GM23338 (cell line): ENCODE measurements at regions not wholly inside any gene's neighbourhood (a gene's known extent, or its start where the extent isn't known, plus 50 kb on each side); places are given as distances from the start of the nearest gene placed in this dataset.

Experiments
- ATAC-seq: fragments of 200-7000 bp; cut with Tn5 transposase; 3 replicates; pipeline ENCODE4 v1.9.1; 2020
- DNase-seq: peaks from one replicate; pipeline ENCODE4 v3.0.0-alpha.2; 2015; ENCODE audit warnings: low spot score
- H2AFZ ChIP-seq: fragments of 200-600 bp; sonication (generic); 2 replicates; pipeline ENCODE4 v1.8.0; 2016; ENCODE audit warnings: antibody characterized with exemption, mild to moderate bottlenecking, moderate library complexity
- H3F3A ChIP-seq: fragments of 200-600 bp; sonication (generic); replicated peaks from 2 replicates; pipeline ENCODE4 v1.8.0; 2017; ENCODE audit warnings: antibody characterized with exemption, mixed run types, low read depth
- H3K27ac ChIP-seq: fragments of 200-600 bp; sonication (generic); 2 replicates; pipeline ENCODE4 v1.6.1; 2016; ENCODE audit warnings: low read depth
- H3K27me3 ChIP-seq: fragments of 200-600 bp; sonication (generic); 2 replicates; pipeline ENCODE4 v1.8.0; 2016; ENCODE audit warnings: mild to moderate bottlenecking, mixed run types, moderate library complexity; ENCODE audit not compliant: insufficient read depth
- H3K36me3 ChIP-seq: fragments of 200-600 bp; sonication (generic); 2 replicates; pipeline ENCODE4 v1.8.0; 2016; ENCODE audit warnings: mild to moderate bottlenecking; ENCODE audit not compliant: insufficient read depth
- H3K4me1 ChIP-seq: fragments of 200-600 bp; sonication (generic); 2 replicates; pipeline ENCODE4 v1.8.0; 2016; ENCODE audit warnings: mild to moderate bottlenecking, moderate library complexity; ENCODE audit not compliant: insufficient read depth
- H3K4me2 ChIP-seq: fragments of 200-600 bp; sonication (generic); 2 replicates; pipeline ENCODE4 v1.7.1; 2017; ENCODE audit warnings: mixed run types
- H3K4me3 ChIP-seq: fragments of 200-600 bp; sonication (generic); 2 replicates; pipeline ENCODE4 v1.6.1; 2016; ENCODE audit warnings: mixed run types
- H3K79me2 ChIP-seq: fragments of 200-600 bp; sonication (generic); replicated peaks from 2 replicates; pipeline ENCODE4 v1.8.0; 2017; ENCODE audit warnings: mild to moderate bottlenecking; ENCODE audit not compliant: insufficient read depth
- H3K9me2 ChIP-seq: fragments of 200-600 bp; sonication (generic); 2 replicates; pipeline ENCODE4 v1.8.0; 2017; ENCODE audit not compliant: insufficient read depth
- H4K20me1 ChIP-seq: fragments of 200-600 bp; sonication (generic); replicated peaks from 2 replicates; pipeline ENCODE4 v1.8.0; 2017; ENCODE audit warnings: mild to moderate bottlenecking; ENCODE audit not compliant: insufficient read depth
- H3K27ac Mint-ChIP-seq: 2 replicates; pipeline ENCODE4 v1.8.0; 2020; ENCODE audit warnings: inconsistent platforms, mild to moderate bottlenecking, moderate library complexity, mixed read lengths
- H3K27me3 Mint-ChIP-seq: 3 replicates; pipeline ENCODE4 v1.8.0; 2022; ENCODE audit warnings: low read depth, mild to moderate bottlenecking, moderate library complexity, mixed read lengths, inconsistent platforms; ENCODE audit not compliant: insufficient read depth, poor library complexity
- H3K36me3 Mint-ChIP-seq: 3 replicates; pipeline ENCODE4 v1.8.0; 2021; ENCODE audit warnings: low read depth, mild to moderate bottlenecking, inconsistent platforms, moderate library complexity, mixed read lengths
- H3K4me1 Mint-ChIP-seq: 3 replicates; pipeline ENCODE4 v1.8.0; 2020; ENCODE audit warnings: mild to moderate bottlenecking, inconsistent platforms, mixed read lengths
- H3K4me3 Mint-ChIP-seq: 3 replicates; pipeline ENCODE4 v1.8.0; 2021; ENCODE audit warnings: moderate library complexity, mild to moderate bottlenecking, inconsistent platforms, mixed read lengths
- H3K9me3 Mint-ChIP-seq: 3 replicates; pipeline ENCODE4 v1.8.0; 2020; ENCODE audit warnings: moderate library complexity, mild to moderate bottlenecking, inconsistent platforms, mixed read lengths
- CTCF ChIP-seq, 2 experiments: fragments of 200-600 bp in 1 of 2; sonication (generic) in 1 of 2; conservative IDR thresholded peaks; 2 replicates each; pipeline versions ENCODE4 v1.5.1 to v1.6.1; 2016 to 2017; ENCODE audit warnings: antibody characterized with exemption in 2 of 2, low read depth in 2 of 2, mild to moderate bottlenecking in 2 of 2, moderate library complexity in 1 of 2
- ETS1 ChIP-seq: IDR thresholded peaks from 2 replicates; pipeline ENCODE4 v1.6.1; 2016; ENCODE audit warnings: antibody characterized with exemption
- EZH2 ChIP-seq: fragments of 200-600 bp; sonication (generic); IDR thresholded peaks from one replicate; pipeline ENCODE4 v1.8.0; 2017; ENCODE audit warnings: antibody characterized with exemption, mild to moderate bottlenecking, low read depth; ENCODE audit not compliant: unreplicated experiment
- POLR2AphosphoS5 ChIP-seq: IDR thresholded peaks from 2 replicates; pipeline ENCODE4 v1.6.1; 2016; ENCODE audit warnings: antibody characterized with exemption, low read depth
- REST ChIP-seq: IDR thresholded peaks from one replicate; pipeline ENCODE4 v1.6.1; 2018; ENCODE audit warnings: antibody characterized with exemption; ENCODE audit not compliant: unreplicated experiment
- STAT1 ChIP-seq: IDR thresholded peaks from one replicate; pipeline ENCODE4 v1.6.1; 2016; ENCODE audit warnings: antibody characterized with exemption; ENCODE audit not compliant: unreplicated experiment
- ZNF331 ChIP-seq: fragments of 250-450 bp; sonication (Bioruptor Pico); IDR thresholded peaks from 2 replicates; pipeline ENCODE4 v1.5.0; 2020; ENCODE audit warnings: low read depth, mild to moderate bottlenecking, moderate library complexity
- ZNF462 ChIP-seq: fragments of 250-450 bp; sonication (Bioruptor Pico); IDR thresholded peaks from 2 replicates; pipeline ENCODE4 v1.5.0; 2020; ENCODE audit warnings: mild to moderate bottlenecking, moderate library complexity

- TF ChIP-seq ETS1 = no peak
- TF ChIP-seq CTCF (conservative IDR thresholded peaks at IDR 0.05; ENCODE audit: low read depth in 2 of 2) = no peak
- no peak for TF ChIP-seq EZH2
- TF ChIP-seq REST = no peak
Observed at GRCh38 chr15:70523616-70524015, 239.7 kb downstream of the UACA start (continued).

GRCh38 chr15:70523192-70523591 lies 240.2 kb downstream of the UACA start:
- Histone ChIP-seq H3F3A (no peaks in the 10 kb centered on the region), H2AFZ (no peak overlapping the region), H3K4me2 (no peak overlapping the region), H3K27ac (no peak overlapping the region), H3K4me1 (peaks cover 3% of the 10 kb centered on the region; the same call in 1 of the 2 replicates), H3K9me2 (no peaks in the 10 kb centered on the region), H3K36me3 (no peaks in the 10 kb centered on the region), H3K79me2 (no peaks in the 10 kb centered on the region), H3K27me3 (no peaks in the 10 kb centered on the region), H3K4me3 (no peak overlapping the region), H4K20me1 (no peaks in the 10 kb centered on the region)
- Mint-ChIP-seq H3K9me3 (no peaks in the 10 kb centered on the region; the same call in 1 of the 3 replicates), H3K27me3 (peaks cover 5% of the 10 kb centered on the region), H3K27ac (no peak overlapping the region), H3K4me1 (peaks cover 32% of the 10 kb centered on the region), H3K36me3 (no peaks in the 10 kb centered on the region), H3K4me3 (no peak overlapping the region)
- DNase-seq (no peak), ATAC-seq (no peak)
- TF ChIP-seq STAT1 = no peak
- no peak for TF ChIP-seq POLR2AphosphoS5
- no peak for TF ChIP-seq CTCF (conservative IDR thresholded peaks at IDR 0.05; ENCODE audit: low read depth in 2 of 2)
- TF ChIP-seq ETS1 = no peak
- no peak for TF ChIP-seq ZNF331 (CRISPR knock-in tag)
- no peak for TF ChIP-seq ZNF462 (CRISPR knock-in tag)
